H9 (cell line): ENCODE measurements at regions not wholly inside any gene's neighbourhood (a gene's known extent, or its start where the extent isn't known, plus 50 kb on each side); places are given as distances from the start of the nearest gene placed in this dataset.

Experiments
- DNase-seq: peaks from one replicate; pipeline ENCODE4 v3.0.0-alpha.2; 2017
- H2AFZ ChIP-seq: one replicate; pipeline ENCODE4 v1.6.1; 2013; ENCODE audit warnings: mild to moderate bottlenecking, low read length, control low read depth, moderate library complexity
- H2AK5ac ChIP-seq: 2 replicates; pipeline ENCODE4 v1.6.1; 2013; ENCODE audit warnings: low read length, control low read depth, mixed read lengths; ENCODE audit not compliant: insufficient read length
- H2BK120ac ChIP-seq: one replicate; pipeline ENCODE4 v1.6.1; 2013; ENCODE audit warnings: low read depth, mild to moderate bottlenecking, low read length, control low read depth, inconsistent platforms; ENCODE audit not compliant: poor library complexity, severe bottlenecking
- H2BK12ac ChIP-seq: 2 replicates; pipeline ENCODE4 v1.6.1; 2013; ENCODE audit warnings: low read length, control low read depth, mixed read lengths, low read depth; ENCODE audit not compliant: insufficient read length
- H2BK15ac ChIP-seq: 2 replicates; pipeline ENCODE4 v1.6.1; 2013; ENCODE audit warnings: low read depth, low read length, control low read depth
- H2BK20ac ChIP-seq: one replicate; pipeline ENCODE4 v1.6.1; 2013; ENCODE audit warnings: low read depth, mild to moderate bottlenecking, low read length, control low read depth, inconsistent platforms; ENCODE audit not compliant: poor library complexity, severe bottlenecking
- H2BK5ac ChIP-seq: 2 replicates; pipeline ENCODE4 v1.6.1; 2013; ENCODE audit warnings: low read length, control low read depth, mixed read lengths; ENCODE audit not compliant: insufficient read length
- H3K14ac ChIP-seq: 2 replicates; pipeline ENCODE4 v1.6.1; 2013; ENCODE audit warnings: low read length, control low read depth; ENCODE audit not compliant: insufficient read depth
- H3K18ac ChIP-seq: 2 replicates; pipeline ENCODE4 v1.6.1; 2013; ENCODE audit warnings: low read depth, mild to moderate bottlenecking, mixed read lengths, low read length, control low read depth; ENCODE audit not compliant: insufficient read length
- H3K23ac ChIP-seq: 2 replicates; pipeline ENCODE4 v1.6.1; 2013; ENCODE audit warnings: low read length, control low read depth, mixed read lengths, low read depth; ENCODE audit not compliant: insufficient read length
- H3K23me2 ChIP-seq: 2 replicates; pipeline ENCODE4 v1.6.1; 2013; ENCODE audit warnings: low read depth, mild to moderate bottlenecking, mixed read lengths, low read length, control low read depth; ENCODE audit not compliant: insufficient read length, poor library complexity, severe bottlenecking
- H3K27ac ChIP-seq: 2 replicates; pipeline ENCODE4 v1.5.1; 2013; ENCODE audit warnings: low read length, control low read depth, mixed read lengths, low read depth; ENCODE audit not compliant: insufficient read length
- H3K27me3 ChIP-seq: 2 replicates; pipeline ENCODE4 v1.6.1; 2013; ENCODE audit warnings: low read length, control low read depth, inconsistent platforms; ENCODE audit not compliant: insufficient read depth
- H3K4ac ChIP-seq: 2 replicates; pipeline ENCODE4 v1.6.1; 2013; ENCODE audit warnings: low read depth, mild to moderate bottlenecking, control low read depth, inconsistent platforms, low read length, moderate library complexity
- H3K4me1 ChIP-seq: 2 replicates; pipeline ENCODE4 v1.6.1; 2013; ENCODE audit warnings: low read length, control low read depth, inconsistent platforms; ENCODE audit not compliant: insufficient read depth
- H3K4me2 ChIP-seq: 2 replicates; pipeline ENCODE4 v1.6.1; 2013; ENCODE audit warnings: low read length, control low read depth, mixed read lengths; ENCODE audit not compliant: insufficient read length, insufficient read depth
- H3K56ac ChIP-seq: 2 replicates; pipeline ENCODE4 v1.6.1; 2013; ENCODE audit warnings: low read depth, mild to moderate bottlenecking, mixed read lengths, low read length, control low read depth; ENCODE audit not compliant: insufficient read length
- H3K79me1 ChIP-seq: 2 replicates; pipeline ENCODE4 v1.6.1; 2013; ENCODE audit warnings: low read depth, mild to moderate bottlenecking, moderate library complexity, low read length, control low read depth, inconsistent platforms; ENCODE audit not compliant: insufficient read depth, poor library complexity, severe bottlenecking
- H3K79me2 ChIP-seq: 2 replicates; pipeline ENCODE4 v1.6.1; 2013; ENCODE audit warnings: low read length, control low read depth, inconsistent platforms; ENCODE audit not compliant: insufficient read depth
- H3K9ac ChIP-seq: 2 replicates; pipeline ENCODE4 v1.6.1; 2013; ENCODE audit warnings: low read length, control low read depth, mixed read lengths; ENCODE audit not compliant: insufficient read length; ENCODE audit errors: extremely low read depth
- H3K9me3 ChIP-seq: one replicate; pipeline ENCODE4 v1.6.1; 2013; ENCODE audit warnings: low read depth, low read length, inconsistent platforms; ENCODE audit not compliant: control insufficient read depth
- H3T11ph ChIP-seq: one replicate; pipeline ENCODE4 v1.6.1; 2013; ENCODE audit warnings: mild to moderate bottlenecking, low read length, control low read depth, inconsistent platforms
- H4K20me1 ChIP-seq: one replicate; pipeline ENCODE4 v1.6.1; 2013; ENCODE audit not compliant: control insufficient read depth, insufficient read length, insufficient read depth
- H4K5ac ChIP-seq: 2 replicates; pipeline ENCODE4 v1.6.1; 2013; ENCODE audit warnings: low read depth, mild to moderate bottlenecking, mixed read lengths, low read length, control low read depth; ENCODE audit not compliant: insufficient read length
- H4K8ac ChIP-seq: replicated peaks from 2 replicates; pipeline ENCODE4 v1.6.1; 2013; ENCODE audit warnings: low read length, control low read depth, mixed read lengths, low read depth; ENCODE audit not compliant: insufficient read length
- H4K91ac ChIP-seq: 2 replicates; pipeline ENCODE4 v1.6.1; 2013; ENCODE audit warnings: low read depth, mild to moderate bottlenecking, moderate library complexity, mixed read lengths, low read length, control low read depth; ENCODE audit not compliant: insufficient read length
- H3K27ac Mint-ChIP-seq, 3 experiments: 2 replicates in 2 of 3; 3 replicates in 1 of 3; pipeline ENCODE4 v1.8.0; 2020 to 2021; ENCODE audit warnings: mixed read lengths in 3 of 3, mild to moderate bottlenecking in 1 of 3, moderate library complexity in 1 of 3
- H3K27me3 Mint-ChIP-seq: 2 replicates; pipeline ENCODE4 v1.8.0; 2021; ENCODE audit warnings: low read depth, mild to moderate bottlenecking, moderate library complexity, mixed read lengths
- H3K36me3 Mint-ChIP-seq, 3 experiments: 2 replicates in 2 of 3; 3 replicates in 1 of 3; pipeline ENCODE4 v1.8.0; 2020 to 2021; ENCODE audit warnings: low read depth in 3 of 3, mixed read lengths in 3 of 3; ENCODE audit not compliant: insufficient read depth in 1 of 3
- H3K4me1 Mint-ChIP-seq, 2 experiments: 2 replicates each; pipeline ENCODE4 v1.8.0; 2020; ENCODE audit warnings: mixed read lengths in 2 of 2
- H3K4me3 Mint-ChIP-seq, 2 experiments: 2 replicates in 1 of 2; 3 replicates in 1 of 2; pipeline ENCODE4 v1.8.0; 2020 to 2021; ENCODE audit warnings: mild to moderate bottlenecking in 2 of 2, mixed read lengths in 2 of 2, moderate library complexity in 1 of 2
- H3K9me3 Mint-ChIP-seq, 2 experiments: 2 replicates in 1 of 2; 3 replicates in 1 of 2; pipeline ENCODE4 v1.8.0; 2020; ENCODE audit warnings: mild to moderate bottlenecking in 2 of 2, mixed read lengths in 2 of 2, moderate library complexity in 1 of 2
- CTCF ChIP-seq: fragments of 200-600 bp; sonication (generic); conservative IDR thresholded peaks from 3 replicates; pipeline ENCODE4 v1.8.0; 2021; ENCODE audit warnings: antibody characterized with exemption, mild to moderate bottlenecking
- WGBS: extraction: QIAGEN DNeasy Blood & Tissue Kit; methylation state at CpG from one replicate; pipeline ENCODE4 v1.1.7; 2013; ENCODE audit warnings: missing lambda C conversion rate, low lambda C conversion rate, mixed read lengths; ENCODE audit not compliant: insufficient read length; ENCODE audit errors: extremely low coverage; 5-methylcytosine and 5-hydroxymethylcytosine counted together

- H3K27ac Mint-ChIP-seq: no peak overlapping the region
- H2AK5ac ChIP-seq: no peak overlapping the region
- H3K56ac ChIP-seq: no peak overlapping the region
- H3K27ac ChIP-seq: no peak overlapping the region
- no peak overlapping the region for H3K14ac ChIP-seq
- no peak for TF ChIP-seq CTCF
- peaks cover 72% of the 10 kb centered on the region for H3K27me3 Mint-ChIP-seq
- no peak overlapping the region for H2BK15ac ChIP-seq
- H3K4me2 ChIP-seq: no peak overlapping the region
- peaks cover 6% of the 10 kb centered on the region for H3K23me2 ChIP-seq
- H3K36me3 Mint-ChIP-seq: no peaks in the 10 kb centered on the region; a peak in 1 of 7 replicates
- no peaks in the 10 kb centered on the region for H4K20me1 ChIP-seq
- no peak overlapping the region for H4K8ac ChIP-seq
- H3T11ph ChIP-seq: no peak overlapping the region
- peaks cover 3% of the 10 kb centered on the region; the same call in 1 of the 2 replicates for H3K4me1 ChIP-seq
- no peak overlapping the region for H2AFZ ChIP-seq
- H3K79me2 ChIP-seq: no peaks in the 10 kb centered on the region
- H2BK5ac ChIP-seq: no peak overlapping the region
- no peaks in the 10 kb centered on the region; a peak in 1 of 5 replicates for H3K9me3 Mint-ChIP-seq
- no peak overlapping the region for H3K23ac ChIP-seq
- no peaks in the 10 kb centered on the region for H3K9me3 ChIP-seq
- no peak overlapping the region for H4K5ac ChIP-seq
- no peak for DNase-seq
- no peak overlapping the region for H2BK20ac ChIP-seq
- no CpG with 5 or more reads among the region's 8 CpGs for WGBS
- no peak overlapping the region for H3K9ac ChIP-seq
- H3K4me3 Mint-ChIP-seq: no peak overlapping the region
- no peak overlapping the region for H3K18ac ChIP-seq
- H3K27me3 ChIP-seq: peaks cover 53% of the 10 kb centered on the region
- peaks cover 30 to 33% of the 10 kb centered on the region in 2 experiments for H3K4me1 Mint-ChIP-seq
- no peak overlapping the region for H2BK120ac ChIP-seq
- no peak overlapping the region for H4K91ac ChIP-seq
- H3K4ac ChIP-seq: no peak overlapping the region
- H3K79me1 ChIP-seq: no peaks in the 10 kb centered on the region
- H2BK12ac ChIP-seq: no peak overlapping the region
Observed at GRCh38 chr1:90831910-90832309, 114.8 kb upstream of the BARHL2 start.
